Keratinocyte (primary cell): ENCODE measurements at regions not wholly inside any gene's neighbourhood (a gene's known extent, or its start where the extent isn't known, plus 50 kb on each side); places are given as distances from the start of the nearest gene placed in this dataset.
A peak's percentile ranks its signal among the peaks of the same experiment; 100 is the strongest.

Source experiments
- DNase-seq: peaks from one replicate; pipeline ENCODE4 v3.0.0-alpha.2; 2011; ENCODE audit warnings: low read depth, missing footprints, low spot score
- FAIRE-seq: peaks from 2 replicates; lab custom pipeline; 2011; peaks lifted over from hg19 to GRCh38; lab: Jason Lieb, UNC
- H2AFZ ChIP-seq: 2 replicates; pipeline ENCODE4 v1.6.0; 2012; ENCODE audit warnings: low read length, control low read depth, inconsistent platforms; ENCODE audit not compliant: control insufficient read depth
- H3K27ac ChIP-seq: 2 replicates; pipeline ENCODE4 v1.5.1; 2011; ENCODE audit warnings: low read length; ENCODE audit not compliant: control insufficient read depth, insufficient read depth
- H3K27me3 ChIP-seq: 3 replicates; pipeline ENCODE4 v1.6.0; 2011; ENCODE audit warnings: low read length; ENCODE audit not compliant: control insufficient read depth, insufficient read depth; ENCODE audit errors: extremely low read depth
- H3K36me3 ChIP-seq, 2 experiments: 2 replicates in 1 of 2; 3 replicates in 1 of 2; pipeline ENCODE4 v1.5.1; 2011; ENCODE audit warnings: low read length in 2 of 2, mild to moderate bottlenecking in 1 of 2; ENCODE audit not compliant: control insufficient read depth in 2 of 2, insufficient read depth in 2 of 2; ENCODE audit errors: extremely low read depth in 1 of 2
- H3K4me1 ChIP-seq: 3 replicates; pipeline ENCODE4 v1.5.1; 2011; ENCODE audit warnings: low read length; ENCODE audit not compliant: control insufficient read depth, insufficient read depth; ENCODE audit errors: extremely low read depth
- H3K4me2 ChIP-seq: 3 replicates; pipeline ENCODE4 v1.6.0; 2011; ENCODE audit warnings: low read depth, low read length; ENCODE audit not compliant: control insufficient read depth, insufficient read depth; ENCODE audit errors: extremely low read depth
- H3K4me3 ChIP-seq, 3 experiments: fragments of 200-600 bp in 1 of 3; sonication (generic) in 1 of 3; 2 replicates in 2 of 3; 3 replicates in 1 of 3; pipeline ENCODE4 v1.5.1; 2011 to 2016; ENCODE audit warnings: low read length in 3 of 3, mild to moderate bottlenecking in 3 of 3, control low read depth in 2 of 3, inconsistent platforms in 1 of 3, low read depth in 1 of 3, mixed read lengths in 1 of 3, mixed run types in 1 of 3, moderate library complexity in 1 of 3; ENCODE audit not compliant: control insufficient read depth in 2 of 3, insufficient read depth in 2 of 3; ENCODE audit errors: extremely low read depth in 1 of 3
- H3K79me2 ChIP-seq: 2 replicates; pipeline ENCODE4 v1.6.0; 2012; ENCODE audit warnings: low read length; ENCODE audit not compliant: control insufficient read depth, insufficient read depth
- H3K9ac ChIP-seq: 3 replicates; pipeline ENCODE4 v1.6.0; 2011; ENCODE audit warnings: low read length; ENCODE audit not compliant: control insufficient read depth, insufficient read depth; ENCODE audit errors: extremely low read depth
- H3K9me1 ChIP-seq: 3 replicates; pipeline ENCODE4 v1.6.0; 2011; ENCODE audit warnings: low read length; ENCODE audit not compliant: control insufficient read depth, insufficient read depth; ENCODE audit errors: extremely low read depth
- H3K9me3 ChIP-seq: 2 replicates; pipeline ENCODE4 v1.5.1; 2012; ENCODE audit warnings: low read depth, low read length; ENCODE audit not compliant: control insufficient read depth
- H4K20me1 ChIP-seq: 3 replicates; pipeline ENCODE4 v1.6.0; 2011; ENCODE audit warnings: low read length; ENCODE audit not compliant: control insufficient read depth, insufficient read depth; ENCODE audit errors: extremely low read depth
- EZH2 ChIP-seq: IDR thresholded peaks from one replicate; pipeline ENCODE4 v1.6.1; 2012; ENCODE audit warnings: inconsistent platforms, mild to moderate bottlenecking, low read length, moderate library complexity
- dilution Hi-C: fragments of 300-500 bp; cut with MboI; formaldehyde crosslinking; loops from one replicate; pipeline ENCODE4 v1.7.0; 2020; ENCODE audit warnings: low sequenced_read_pairs; ENCODE audit not compliant: extremely low pct_ligation_motif_present
- TF ChIP-seq, protein P1 (sequence below), 3 experiments: IDR thresholded peaks in 1 of 3; conservative IDR thresholded peaks in 1 of 3; optimal IDR thresholded peaks in 1 of 3; 2 replicates in 2 of 3; 3 replicates in 1 of 3; pipeline versions ENCODE3 to v1.5.1; 2011; ENCODE audit warnings: low read length in 3 of 3, mild to moderate bottlenecking in 3 of 3, moderate library complexity in 2 of 3, control low read depth in 1 of 3, inconsistent platforms in 1 of 3; ENCODE audit not compliant: insufficient read depth in 2 of 3; ENCODE audit errors: extremely low read depth in 1 of 3

DNA sequence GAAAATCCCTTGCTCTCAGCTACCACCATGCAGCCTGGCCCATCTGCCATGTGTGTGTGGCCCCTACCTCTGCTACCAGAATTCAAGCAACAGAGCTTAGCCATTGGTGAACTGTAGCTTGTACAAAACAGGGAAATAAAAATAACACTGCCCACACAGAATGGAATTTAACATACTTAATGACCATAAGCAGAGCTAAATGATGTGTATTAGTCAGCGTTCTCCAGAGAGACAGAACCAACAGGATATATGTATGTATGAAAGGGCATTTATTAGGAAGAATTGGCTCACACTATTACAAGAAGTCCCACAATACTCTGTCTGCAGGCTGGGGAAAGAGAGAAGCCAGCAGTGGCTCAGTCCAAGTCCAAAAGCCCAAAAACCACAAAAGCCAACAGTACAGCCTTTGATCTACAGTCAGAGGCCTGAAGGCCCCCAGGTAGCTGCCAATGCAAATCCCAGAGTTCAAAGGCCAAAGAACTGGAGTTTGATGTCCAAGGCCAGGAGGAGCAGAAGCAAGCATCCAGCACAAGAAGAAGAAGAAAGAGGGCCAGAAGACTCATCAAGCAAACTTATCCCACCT, 318.8 kb downstream of the DNAH5 start:
- no peak overlapping the region for H2AFZ ChIP-seq
- H4K20me1 ChIP-seq: no peaks in the 10 kb centered on the region
- H3K9me3 ChIP-seq: no peaks in the 10 kb centered on the region
- H3K9ac ChIP-seq: no peak overlapping the region
- no peaks in the 10 kb centered on the region for H3K27me3 ChIP-seq
- no peak overlapping the region for H3K27ac ChIP-seq
- dilution Hi-C loops: no loop called here
- no peaks in the 10 kb centered on the region for H3K36me3 ChIP-seq
- no peak overlapping the region for H3K4me2 ChIP-seq
- H3K79me2 ChIP-seq: no peaks in the 10 kb centered on the region
- H3K9me1 ChIP-seq: no peaks in the 10 kb centered on the region
- H3K4me3 ChIP-seq: no peak overlapping the region
- DNase-seq (no peak), FAIRE-seq (peak; percentile 17)
- no peak for TF ChIP-seq EZH2
- TF ChIP-seq, protein P1, sequence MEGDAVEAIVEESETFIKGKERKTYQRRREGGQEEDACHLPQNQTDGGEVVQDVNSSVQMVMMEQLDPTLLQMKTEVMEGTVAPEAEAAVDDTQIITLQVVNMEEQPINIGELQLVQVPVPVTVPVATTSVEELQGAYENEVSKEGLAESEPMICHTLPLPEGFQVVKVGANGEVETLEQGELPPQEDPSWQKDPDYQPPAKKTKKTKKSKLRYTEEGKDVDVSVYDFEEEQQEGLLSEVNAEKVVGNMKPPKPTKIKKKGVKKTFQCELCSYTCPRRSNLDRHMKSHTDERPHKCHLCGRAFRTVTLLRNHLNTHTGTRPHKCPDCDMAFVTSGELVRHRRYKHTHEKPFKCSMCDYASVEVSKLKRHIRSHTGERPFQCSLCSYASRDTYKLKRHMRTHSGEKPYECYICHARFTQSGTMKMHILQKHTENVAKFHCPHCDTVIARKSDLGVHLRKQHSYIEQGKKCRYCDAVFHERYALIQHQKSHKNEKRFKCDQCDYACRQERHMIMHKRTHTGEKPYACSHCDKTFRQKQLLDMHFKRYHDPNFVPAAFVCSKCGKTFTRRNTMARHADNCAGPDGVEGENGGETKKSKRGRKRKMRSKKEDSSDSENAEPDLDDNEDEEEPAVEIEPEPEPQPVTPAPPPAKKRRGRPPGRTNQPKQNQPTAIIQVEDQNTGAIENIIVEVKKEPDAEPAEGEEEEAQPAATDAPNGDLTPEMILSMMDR (optimal IDR thresholded peaks at IDR 0.05 in 1 of 3, IDR thresholded peaks at IDR 0.05 in 1 of 3, conservative IDR thresholded peaks at IDR 0.05 in 1 of 3; ENCODE audit: extremely low read depth in 1 of 3, insufficient read depth in 2 of 3, low read length in 3 of 3): no peak
- peaks cover 2% of the 10 kb centered on the region for H3K4me1 ChIP-seq

GRCh38 chr5:13624283-13625074, 320.0 kb downstream of the DNAH5 start:
- Histone ChIP-seq H3K9me3 (no peaks in the 10 kb centered on the region), H3K36me3 (no peaks in the 10 kb centered on the region), H3K4me3 (no peak overlapping the region), H3K4me1 (peaks cover 2% of the 10 kb centered on the region), H3K27ac (no peak overlapping the region), H2AFZ (no peak overlapping the region), H3K27me3 (no peaks in the 10 kb centered on the region), H4K20me1 (no peaks in the 10 kb centered on the region), H3K9ac (no peak overlapping the region), H3K9me1 (no peaks in the 10 kb centered on the region), H3K79me2 (no peaks in the 10 kb centered on the region), H3K4me2 (no peak overlapping the region)
- FAIRE-seq (no peak), DNase-seq (no peak)
- TF ChIP-seq EZH2: no peak
- TF ChIP-seq, protein P1 (optimal IDR thresholded peaks at IDR 0.05 in 1 of 3, IDR thresholded peaks at IDR 0.05 in 1 of 3, conservative IDR thresholded peaks at IDR 0.05 in 1 of 3; ENCODE audit: extremely low read depth in 1 of 3, insufficient read depth in 2 of 3, low read length in 3 of 3): no peak
- dilution Hi-C loops: no loop called here
